ENCODE measurements at regions not wholly inside any gene's neighbourhood (a gene's known extent, or its start where the extent isn't known, plus 50 kb on each side); places are given as distances from the start of the nearest gene placed in this dataset.

- TF ChIP-seq CTCF (conservative IDR thresholded peaks at IDR 0.05 in 1 of 2, IDR thresholded peaks at IDR 0.05 in 1 of 2; ENCODE audit: low read depth in 1 of 2, low read length in 2 of 2) (no peak), EZH2 (IDR thresholded peaks at IDR 0.05; ENCODE audit: low read length, missing control alignments) (no peak)
Measured at GRCh38 chr7:98539865-98540264, 77.2 kb upstream of the NPTX2 start.

Measured in fibroblast of lung (primary cell).